ENCODE measurements at regions not wholly inside any gene's neighbourhood (a gene's known extent, or its start where the extent isn't known, plus 50 kb on each side); places are given as distances from the start of the nearest gene placed in this dataset.
"Not testable (repeated sequence)": the region's sequence is repeated elsewhere in the genome, so short reads cannot be mapped to it uniquely, and the experiment has no call there.

- DNase-seq = no peak
Measured at GRCh38 chr3:124322309-124322880, 330.5 kb upstream of the ROPN1 start.

DNA sequence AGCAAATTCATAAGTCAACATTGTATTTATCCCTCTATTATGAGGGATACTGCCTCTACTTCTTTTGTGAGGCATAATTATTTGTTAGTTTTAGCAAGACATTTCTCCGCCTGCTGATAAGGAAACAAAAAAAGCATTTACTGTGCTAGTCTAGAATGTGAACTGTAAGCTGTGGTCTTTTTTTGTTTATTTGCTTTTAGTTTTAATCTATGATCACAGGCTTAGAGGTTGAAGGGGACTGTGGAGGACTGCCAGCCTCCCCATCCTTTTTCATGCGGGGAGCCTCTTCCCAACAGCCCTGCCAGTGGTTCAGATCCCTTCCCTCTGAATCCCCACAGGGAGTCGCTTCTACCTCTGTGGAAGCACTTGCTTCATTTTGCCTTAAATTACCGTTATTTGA, 331.0 kb upstream of the ROPN1 start:
- no peak for DNase-seq

DNA sequence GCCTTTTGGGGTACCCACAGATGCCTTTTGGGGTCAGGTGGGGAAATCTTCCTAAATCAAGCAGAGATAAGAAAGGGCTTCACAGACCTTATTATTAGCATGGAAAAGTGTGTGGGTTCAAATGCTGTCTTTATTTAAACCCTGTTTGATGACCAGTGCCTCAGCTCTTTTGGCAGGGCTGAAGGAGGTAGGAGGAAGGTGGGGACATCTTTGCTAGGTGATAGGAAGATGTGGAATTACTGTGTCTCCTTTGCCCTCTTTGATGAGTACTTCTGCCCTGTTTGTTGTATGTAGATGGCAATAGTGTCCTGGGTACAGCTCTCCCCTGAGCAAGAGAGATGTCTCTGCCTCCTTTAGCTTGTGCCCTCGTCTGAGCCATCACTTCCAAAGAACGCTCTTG, 333.3 kb upstream of the ROPN1 start:
- DNase-seq = no peak

DNA sequence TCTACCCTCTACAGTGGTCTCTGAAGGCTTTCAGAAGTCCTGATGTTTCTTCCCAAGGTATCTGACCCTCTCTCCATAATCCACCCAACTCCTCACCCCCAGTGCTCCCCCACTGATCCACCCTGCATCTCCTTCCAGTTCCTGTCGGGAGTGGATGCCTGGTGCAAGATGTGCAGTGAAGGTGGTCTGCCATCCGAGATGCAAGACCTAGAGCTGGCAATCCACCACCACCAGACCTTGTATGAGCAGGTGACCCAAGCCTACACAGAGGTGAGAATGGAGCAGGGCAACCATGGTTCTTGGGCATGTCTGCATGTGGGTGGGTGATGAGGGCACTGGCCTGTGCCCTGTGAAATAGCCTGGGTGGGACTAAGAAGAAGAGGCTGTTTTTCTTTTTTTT, 337.8 kb upstream of the ROPN1 start:
- DNase-seq = no peak

- DNase-seq = no peak
Measured at GRCh38 chr3:124333931-124334640, 342.2 kb upstream of the ROPN1 start.

DNA sequence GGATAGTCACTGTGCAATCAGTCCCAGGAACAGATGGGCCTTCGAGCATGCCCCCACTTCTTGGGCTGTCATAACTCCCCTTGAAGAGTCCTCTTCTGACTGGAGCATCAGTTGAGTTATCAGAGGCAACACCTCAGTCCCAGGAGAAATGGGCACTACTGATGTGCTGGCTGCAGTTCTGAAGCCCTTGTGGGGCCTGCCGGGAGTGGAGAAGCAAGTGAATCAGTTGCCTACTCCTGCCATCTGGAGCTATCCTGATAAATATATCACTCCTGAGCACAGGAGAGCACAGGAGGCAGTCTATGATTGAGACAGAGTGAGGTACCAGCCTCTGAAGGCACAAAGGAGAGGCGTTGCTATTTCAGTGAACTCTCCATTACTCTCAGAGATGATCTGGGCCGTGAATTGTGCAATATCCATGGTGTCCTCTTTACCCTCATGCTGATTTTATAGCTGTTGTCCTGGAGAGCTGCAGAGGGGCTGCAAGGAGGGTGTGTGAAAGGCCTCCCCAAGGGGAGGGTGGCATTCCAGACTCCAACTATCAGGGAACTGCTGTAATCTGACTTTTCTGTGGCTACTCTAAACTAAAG, 344.2 kb upstream of the ROPN1 start:
- no peak for DNase-seq

DNA sequence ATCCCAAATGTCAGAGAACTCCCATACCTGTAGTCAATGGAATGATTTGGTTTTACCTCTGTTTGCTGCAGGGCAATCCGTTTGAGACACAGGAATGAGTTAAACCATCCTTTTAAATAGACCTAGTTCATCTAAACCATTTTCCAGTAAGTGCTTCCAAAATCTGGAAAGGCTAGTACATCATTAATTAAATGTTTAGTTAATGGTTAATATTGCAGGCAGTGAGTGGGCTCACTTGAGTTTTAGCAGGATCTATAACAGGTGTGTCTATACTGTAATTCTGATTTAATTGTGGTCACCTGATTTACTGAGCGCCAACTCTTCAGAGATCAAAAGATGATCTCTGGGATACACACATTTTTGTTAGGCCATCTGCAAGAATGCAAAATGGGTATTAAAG, 353.9 kb upstream of the ROPN1 start:
- no peak for DNase-seq

- no peak for DNase-seq
Measured at GRCh38 chr3:124346487-124346886, 354.6 kb upstream of the ROPN1 start.

DNA sequence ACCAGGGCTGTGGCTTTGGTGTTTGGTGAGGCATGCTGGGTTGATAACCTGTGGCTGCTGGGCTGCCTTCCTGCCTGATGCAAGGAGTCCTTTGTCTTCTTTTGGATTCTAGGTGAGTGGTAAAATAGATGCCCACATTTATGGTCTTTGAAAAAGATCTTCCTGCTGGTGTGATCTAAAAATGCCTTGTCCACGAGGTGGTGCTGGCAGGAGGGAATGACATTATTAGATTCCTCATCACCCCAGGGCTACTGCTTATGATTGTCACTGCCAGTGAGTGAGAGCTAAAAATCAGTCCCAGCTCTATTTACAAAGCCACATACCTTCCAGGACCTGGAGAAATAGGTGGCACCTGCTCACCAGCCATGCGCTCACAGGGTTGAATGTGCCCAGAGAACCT, 355.5 kb upstream of the ROPN1 start:
- DNase-seq = no peak

GRCh38 chr3:124348555-124348954, 356.6 kb upstream of the ROPN1 start:
- DNase-seq = not testable (repeated sequence)

- DNase-seq = no peak
Measured at GRCh38 chr3:124351430-124352148, 359.7 kb upstream of the ROPN1 start.

DNA sequence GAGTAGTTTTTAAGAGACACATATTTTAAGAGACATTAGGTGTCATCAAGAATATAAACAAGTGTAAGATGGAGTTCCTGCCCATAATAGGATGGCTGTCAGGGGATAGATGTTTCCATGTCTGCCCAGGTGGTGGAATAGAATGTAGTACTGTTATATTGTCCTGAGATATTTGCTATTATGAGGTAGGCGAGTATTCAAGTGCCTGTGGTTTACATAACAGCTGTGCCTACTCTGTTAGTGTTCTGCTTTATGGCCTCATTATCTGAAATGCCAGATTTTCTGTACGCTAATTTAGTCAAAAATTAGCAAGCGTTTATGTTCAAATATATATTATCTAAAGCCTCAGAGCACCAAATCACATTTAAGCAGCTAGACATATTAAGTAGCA, 360.2 kb upstream of the ROPN1 start:
- DNase-seq = no peak

DNA sequence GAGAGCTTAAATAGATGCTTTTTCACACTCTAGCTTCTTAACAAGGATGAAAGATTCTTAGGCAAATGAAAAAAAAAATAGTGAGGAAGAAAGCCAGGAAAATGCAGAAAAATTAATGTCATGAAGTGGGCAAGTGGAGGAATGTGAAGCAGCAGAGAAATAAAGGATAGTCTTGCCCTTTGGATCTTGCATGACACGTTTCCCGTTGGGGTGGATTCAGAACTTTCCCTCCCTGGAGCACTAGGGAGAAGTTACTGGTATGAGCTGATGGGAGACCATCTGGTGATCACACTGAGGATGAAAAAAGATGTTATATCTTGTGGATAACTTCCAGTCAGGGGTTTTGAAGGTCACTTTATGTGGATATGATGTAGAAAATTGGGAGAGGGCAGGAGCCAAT, 361.8 kb upstream of the ROPN1 start:
- no peak for DNase-seq

DNA sequence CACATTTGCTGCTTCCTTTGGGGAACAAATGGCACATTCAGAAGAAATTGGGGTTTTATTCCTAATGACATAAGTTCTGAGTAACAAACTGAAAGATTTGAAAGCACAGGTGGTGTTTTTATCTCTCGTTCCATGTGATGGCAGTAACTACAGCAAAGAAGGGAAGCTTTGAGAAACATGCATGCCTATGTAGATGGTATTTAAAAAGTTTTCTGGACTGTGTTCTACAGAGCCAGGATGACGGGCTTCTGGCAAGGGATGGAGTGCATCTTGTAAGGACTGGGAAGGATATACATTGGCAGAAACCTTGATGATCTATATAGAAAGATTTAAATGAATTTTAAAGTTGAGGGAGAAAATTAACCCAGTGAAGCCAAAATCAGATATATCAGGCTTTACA, 362.2 kb upstream of the ROPN1 start:
- no peak for DNase-seq

- no peak for DNase-seq
Measured at GRCh38 chr3:124358156-124358555, 366.2 kb upstream of the ROPN1 start.

DNA sequence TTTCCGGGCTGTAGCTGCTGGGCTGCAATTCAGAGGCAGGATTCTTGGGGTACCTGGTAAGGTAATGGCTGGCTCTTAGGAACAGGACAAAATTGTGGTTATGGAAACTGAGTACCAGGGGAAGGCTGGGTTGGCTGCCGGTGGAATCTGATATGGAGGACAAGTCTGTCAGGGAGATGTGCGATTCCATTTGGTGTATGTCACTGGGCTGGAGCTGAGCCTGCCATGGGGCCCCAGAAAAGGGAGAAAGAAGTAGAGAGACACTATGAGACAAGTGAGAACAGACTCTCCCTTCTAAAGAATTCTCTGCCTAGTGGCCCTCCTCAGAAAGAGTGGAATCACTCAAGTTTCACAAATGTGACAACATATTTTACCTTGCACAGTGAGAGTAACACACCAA, 368.2 kb upstream of the ROPN1 start:
- DNase-seq = no peak

GRCh38 chr3:124360563-124360962, 368.6 kb upstream of the ROPN1 start:
- no peak for DNase-seq

GRCh38 chr3:124361566-124361965, 368.7 kb upstream of the UMPS start:
- DNase-seq = no peak

DNA sequence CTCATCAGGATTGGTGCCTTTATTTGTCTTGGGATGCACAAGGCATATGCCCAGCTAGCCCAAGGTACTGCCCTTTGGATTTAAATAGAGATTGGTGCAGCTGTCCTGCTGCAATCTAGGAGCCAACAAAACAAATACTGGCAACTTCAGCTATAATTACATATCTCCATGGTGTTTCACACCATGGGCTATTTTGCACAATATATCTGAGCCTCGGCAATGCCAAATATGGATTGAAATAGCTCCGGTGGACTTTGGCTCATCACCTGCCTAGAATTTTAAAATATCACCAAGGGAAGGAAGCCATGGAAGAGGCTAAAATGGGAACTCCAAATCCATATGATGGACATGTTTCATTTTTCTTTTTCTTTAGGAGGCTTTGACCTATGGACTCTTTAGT, 367.8 kb upstream of the UMPS start:
- no peak for DNase-seq

GRCh38 chr3:124363476-124363875, 366.8 kb upstream of the UMPS start:
- DNase-seq = no peak

DNA sequence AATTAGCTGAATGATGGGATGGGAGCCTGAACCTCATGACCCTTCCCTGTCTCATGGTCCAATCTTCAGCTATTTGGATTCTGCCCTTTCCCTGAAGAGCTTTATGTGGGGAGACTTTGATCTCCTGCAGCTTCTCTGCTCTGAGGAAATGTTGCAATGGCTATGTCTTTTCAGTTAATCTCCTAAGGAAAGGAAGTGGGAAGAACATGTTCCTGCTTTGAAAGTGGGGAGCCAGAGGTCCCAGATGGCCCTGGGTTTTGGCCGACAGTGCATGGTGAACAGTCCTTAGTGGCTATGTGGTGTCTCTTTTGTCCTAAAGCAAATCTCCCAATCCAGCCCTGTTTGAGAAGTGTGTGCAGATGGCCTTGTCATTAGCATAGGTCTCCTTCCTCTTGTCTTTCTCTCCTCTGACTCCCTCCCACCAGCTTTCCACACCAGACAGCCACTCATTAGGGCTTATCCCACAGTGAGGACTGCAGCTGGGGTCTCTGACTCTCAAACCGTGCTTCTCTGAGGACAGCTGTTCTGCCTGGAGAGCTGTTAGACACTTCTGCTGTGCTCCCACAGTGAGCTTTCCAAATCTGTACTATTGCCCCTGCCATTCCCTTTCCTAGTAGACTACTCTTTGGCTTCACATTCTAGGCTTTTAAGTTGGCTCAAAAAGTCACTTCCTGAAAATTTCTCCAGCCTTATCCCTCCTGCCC, 365.8 kb upstream of the UMPS start:
- DNase-seq = no peak

DNA sequence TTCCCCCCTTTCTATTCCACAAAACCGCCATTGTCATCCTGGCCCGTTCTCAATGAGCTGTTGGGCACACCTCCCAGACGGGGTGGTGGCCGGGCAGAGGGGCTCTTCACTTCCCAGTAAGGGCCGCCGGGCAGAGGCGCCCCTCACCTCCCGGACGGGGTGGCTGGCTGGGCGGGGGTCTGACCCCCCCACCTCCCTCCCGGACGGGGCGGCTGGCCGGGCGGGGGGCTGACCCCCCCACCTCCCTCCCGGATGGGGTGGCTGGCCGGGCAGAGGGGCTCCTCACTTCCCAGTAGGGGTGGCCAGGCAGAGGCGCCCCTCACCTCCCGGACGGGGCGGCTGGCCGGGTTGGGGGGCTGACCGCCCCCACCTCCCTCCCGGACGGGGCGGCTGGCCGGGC, 363.6 kb upstream of the UMPS start:
- DNase-seq = not testable (repeated sequence)

- DNase-seq = no peak
Measured at GRCh38 chr3:124372775-124373174, 357.5 kb upstream of the UMPS start.

Measured in stimulated activated CD8-positive, alpha-beta memory T cell treated with anti-CD3 and anti-CD28 coated beads, Interleukin-4, amount 100 ng/mL, for 48 hours (primary cell).